Gastrocnemius medialis (tissue), 4 donors: ENCODE measurements at regions not wholly inside any gene's neighbourhood (a gene's known extent, or its start where the extent isn't known, plus 50 kb on each side); places are given as distances from the start of the nearest gene placed in this dataset.

Experiments used
- CTCF ChIP-seq, 5 experiments: fragments of 450-650 bp in 3 of 5; fragments of 200-600 bp in 2 of 5; sonication (generic) in 2 of 5; IDR thresholded peaks in 4 of 5; conservative IDR thresholded peaks in 1 of 5; 1 replicate in 4 of 5; 2 replicates in 1 of 5; pipeline ENCODE4 v1.5.1; 2016 to 2019; ENCODE audit warnings: antibody characterized with exemption in 5 of 5, mild to moderate bottlenecking in 3 of 5, moderate library complexity in 3 of 5
- POLR2A ChIP-seq, 2 donors: fragments of 450-650 bp; IDR thresholded peaks; one replicate each; pipeline ENCODE4 v1.6.1; 2017; ENCODE audit warnings: antibody characterized with exemption in 2 of 2, mild to moderate bottlenecking in 2 of 2, moderate library complexity in 2 of 2

DNA sequence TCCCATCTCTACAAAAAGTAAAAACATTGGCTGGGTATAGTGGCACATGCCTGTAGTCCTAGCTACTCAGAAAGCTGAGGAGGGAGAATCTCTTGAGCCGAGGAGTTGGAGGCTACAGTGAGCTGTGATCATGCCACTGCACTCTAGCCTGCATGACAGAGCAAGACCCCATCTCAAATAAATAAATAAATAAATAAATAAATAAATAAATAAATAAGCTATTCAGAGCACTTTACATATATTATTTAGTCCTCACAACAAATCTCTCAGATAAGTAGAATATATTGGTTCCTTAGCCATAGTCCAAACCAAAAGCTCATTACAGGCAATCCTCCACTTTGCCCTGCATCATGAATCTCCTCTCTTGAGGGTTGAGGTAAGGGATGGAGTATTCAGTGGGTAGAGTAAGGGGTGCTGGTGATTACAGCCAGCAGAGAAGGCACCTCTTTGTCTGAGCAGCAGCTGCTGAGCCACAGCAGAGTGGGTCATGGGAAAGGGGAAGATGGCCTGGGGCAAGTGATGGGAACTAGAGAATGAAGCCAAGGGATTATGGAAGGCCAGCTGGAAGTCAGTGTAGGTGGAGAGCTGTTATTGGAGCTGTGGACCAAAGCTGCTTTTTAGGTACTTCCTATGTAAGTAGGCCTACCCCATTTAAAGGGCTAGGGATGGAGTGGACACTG is 115.5 kb upstream of the ZNF644 start:
- no peak for TF ChIP-seq POLR2A (IDR thresholded peaks at IDR 0.05)
- no peak for TF ChIP-seq CTCF (IDR thresholded peaks at IDR 0.05 in 4 of 5, conservative IDR thresholded peaks at IDR 0.05 in 1 of 5)
